SW 1271 (cell line): ENCODE measurements at regions not wholly inside any gene's neighbourhood (a gene's known extent, or its start where the extent isn't known, plus 50 kb on each side); places are given as distances from the start of the nearest gene placed in this dataset.
"Not testable (repeated sequence)": the region's sequence is repeated elsewhere in the genome, so short reads cannot be mapped to it uniquely, and the experiment has no call there.

ENCODE experiments used
- DNase-seq, 2 experiments: peaks; one replicate each; lab custom pipeline; 2025; lab: John Stamatoyannopoulos, UW

- no peak for DNase-seq
Measured at GRCh38 chr5:154620411-154620810, 134.8 kb upstream of the LARP1 start.

GRCh38 chr5:154618696-154619095 is 136.5 kb upstream of the LARP1 start:
- no peak for DNase-seq

GRCh38 chr5:154614595-154614994 is 136.6 kb upstream of the HAND1 start:
- DNase-seq: no peak

- DNase-seq: no peak
Measured at GRCh38 chr5:154614125-154614524, 136.1 kb upstream of the HAND1 start.

- no peak for DNase-seq
Measured at GRCh38 chr5:154612666-154613065, 134.6 kb upstream of the HAND1 start.

GRCh38 chr5:154611341-154611767 is 133.3 kb upstream of the HAND1 start:
- no peak for DNase-seq

- peak; percentile 52 to 77 for DNase-seq
Measured at GRCh38 chr5:154610321-154611154, 132.5 kb upstream of the HAND1 start.

- no peak for DNase-seq
Measured at GRCh38 chr5:154609251-154609650, 131.2 kb upstream of the HAND1 start.

- DNase-seq: no peak
Measured at GRCh38 chr5:154608531-154609011, 130.5 kb upstream of the HAND1 start.

- DNase-seq: no peak
Measured at GRCh38 chr5:154607746-154608145, 129.7 kb upstream of the HAND1 start.

- DNase-seq: no peak
Measured at GRCh38 chr5:154606246-154606645, 128.2 kb upstream of the HAND1 start.

GRCh38 chr5:154603953-154604679 is 126.1 kb upstream of the HAND1 start:
- DNase-seq: no peak

GRCh38 chr5:154603485-154603884 is 125.5 kb upstream of the HAND1 start:
- DNase-seq: no peak

GRCh38 chr5:154603011-154603410 is 125.0 kb upstream of the HAND1 start:
- no peak for DNase-seq

- DNase-seq: no peak
Measured at GRCh38 chr5:154601014-154601413, 123.0 kb upstream of the HAND1 start.

GRCh38 chr5:154598021-154598420 is 120.0 kb upstream of the HAND1 start:
- DNase-seq: no peak

GRCh38 chr5:154596844-154597243 is 118.8 kb upstream of the HAND1 start:
- DNase-seq: not testable (repeated sequence)

- DNase-seq: no peak
Measured at GRCh38 chr5:154595662-154596061, 117.6 kb upstream of the HAND1 start.

GRCh38 chr5:154593796-154594195 is 115.8 kb upstream of the HAND1 start:
- no peak for DNase-seq

- no peak for DNase-seq
Measured at GRCh38 chr5:154593071-154593470, 115.0 kb upstream of the HAND1 start.

- no peak for DNase-seq
Measured at GRCh38 chr5:154590093-154590724, 112.2 kb upstream of the HAND1 start.

GRCh38 chr5:154589511-154589910 is 111.5 kb upstream of the HAND1 start:
- DNase-seq: no peak
